ENCODE measurements at regions not wholly inside any gene's neighbourhood (a gene's known extent, or its start where the extent isn't known, plus 50 kb on each side); places are given as distances from the start of the nearest gene placed in this dataset.

DNA sequence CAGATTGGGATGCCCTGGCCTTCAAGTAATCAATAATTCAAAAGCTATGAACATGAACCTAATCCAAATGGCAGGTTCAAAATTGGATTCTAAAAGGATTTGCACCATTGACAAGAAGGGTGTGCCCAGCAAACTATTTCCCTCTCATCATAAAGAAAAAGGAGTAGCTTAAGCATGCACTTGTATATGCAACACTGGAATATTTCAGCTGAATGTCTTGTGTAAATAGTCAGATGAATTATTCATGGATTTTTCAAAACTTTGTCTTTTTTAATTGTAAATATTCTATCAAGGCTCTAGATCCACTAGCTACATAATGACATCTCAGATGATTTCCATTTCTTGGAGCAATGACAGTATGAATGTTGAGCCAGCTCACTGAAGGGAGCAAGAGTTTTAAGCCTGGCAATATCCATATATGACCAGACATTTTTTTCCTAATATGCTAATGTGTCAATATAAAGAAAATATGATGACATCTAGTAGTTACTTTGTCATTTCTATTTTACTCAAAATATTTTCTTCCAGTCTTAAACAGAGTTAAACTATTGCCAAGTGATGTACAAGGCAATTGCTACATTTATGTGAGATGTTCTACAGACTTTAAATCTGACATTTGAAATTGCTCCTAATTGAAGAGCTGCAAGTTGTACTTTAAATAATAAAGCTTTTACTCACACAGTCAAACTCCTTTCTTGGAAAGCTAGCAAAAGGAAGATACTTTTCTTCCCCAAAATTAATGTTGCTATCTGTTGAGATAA is 230.5 kb upstream of the AGTR1 start:
- Histone ChIP-seq H3K79me2 (ENCODE audit: control insufficient read depth, insufficient read depth, low read length) (no peaks in the 10 kb centered on the region), H3K36me3 (ENCODE audit: control insufficient read depth in 2 of 2, extremely low read depth in 1 of 2, insufficient read depth in 2 of 2, low read length in 2 of 2) (no peaks in the 10 kb centered on the region), H3K27me3 (ENCODE audit: control insufficient read depth, extremely low read depth, insufficient read depth, low read length) (no peaks in the 10 kb centered on the region), H4K20me1 (ENCODE audit: control insufficient read depth, extremely low read depth, insufficient read depth, low read length) (no peaks in the 10 kb centered on the region), H3K9ac (ENCODE audit: control insufficient read depth, extremely low read depth, insufficient read depth, low read length) (no peak overlapping the region), H3K9me1 (ENCODE audit: control insufficient read depth, extremely low read depth, insufficient read depth, low read length) (no peaks in the 10 kb centered on the region), H3K4me2 (ENCODE audit: control insufficient read depth, extremely low read depth, insufficient read depth, low read depth, low read length) (no peak overlapping the region), H3K4me1 (ENCODE audit: control insufficient read depth, extremely low read depth, insufficient read depth, low read length) (no peaks in the 10 kb centered on the region), H3K27ac (ENCODE audit: control insufficient read depth, insufficient read depth, low read length) (no peak overlapping the region), H2AFZ (ENCODE audit: control insufficient read depth, low read length) (no peak overlapping the region), H3K9me3 (ENCODE audit: control insufficient read depth, low read depth, low read length) (no peaks in the 10 kb centered on the region), H3K4me3 (ENCODE audit: control insufficient read depth in 2 of 3, extremely low read depth in 1 of 3, insufficient read depth in 2 of 3, low read depth in 1 of 3, low read length in 3 of 3) (no peak overlapping the region)
- DNase-seq (ENCODE audit: low read depth, low spot score) (no peak), FAIRE-seq (no peak)
- TF ChIP-seq, protein P1, sequence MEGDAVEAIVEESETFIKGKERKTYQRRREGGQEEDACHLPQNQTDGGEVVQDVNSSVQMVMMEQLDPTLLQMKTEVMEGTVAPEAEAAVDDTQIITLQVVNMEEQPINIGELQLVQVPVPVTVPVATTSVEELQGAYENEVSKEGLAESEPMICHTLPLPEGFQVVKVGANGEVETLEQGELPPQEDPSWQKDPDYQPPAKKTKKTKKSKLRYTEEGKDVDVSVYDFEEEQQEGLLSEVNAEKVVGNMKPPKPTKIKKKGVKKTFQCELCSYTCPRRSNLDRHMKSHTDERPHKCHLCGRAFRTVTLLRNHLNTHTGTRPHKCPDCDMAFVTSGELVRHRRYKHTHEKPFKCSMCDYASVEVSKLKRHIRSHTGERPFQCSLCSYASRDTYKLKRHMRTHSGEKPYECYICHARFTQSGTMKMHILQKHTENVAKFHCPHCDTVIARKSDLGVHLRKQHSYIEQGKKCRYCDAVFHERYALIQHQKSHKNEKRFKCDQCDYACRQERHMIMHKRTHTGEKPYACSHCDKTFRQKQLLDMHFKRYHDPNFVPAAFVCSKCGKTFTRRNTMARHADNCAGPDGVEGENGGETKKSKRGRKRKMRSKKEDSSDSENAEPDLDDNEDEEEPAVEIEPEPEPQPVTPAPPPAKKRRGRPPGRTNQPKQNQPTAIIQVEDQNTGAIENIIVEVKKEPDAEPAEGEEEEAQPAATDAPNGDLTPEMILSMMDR (optimal IDR thresholded peaks at IDR 0.05 in 1 of 3, IDR thresholded peaks at IDR 0.05 in 1 of 3, conservative IDR thresholded peaks at IDR 0.05 in 1 of 3; ENCODE audit: extremely low read depth in 1 of 3, insufficient read depth in 2 of 3, low read length in 3 of 3) = no peak
- TF ChIP-seq EZH2 (IDR thresholded peaks at IDR 0.05; ENCODE audit: low read length) = no peak
- dilution Hi-C loops (cut with MboI; ENCODE audit: extremely low pct_ligation_motif_present, low sequenced_read_pairs) = no loop called here

DNA sequence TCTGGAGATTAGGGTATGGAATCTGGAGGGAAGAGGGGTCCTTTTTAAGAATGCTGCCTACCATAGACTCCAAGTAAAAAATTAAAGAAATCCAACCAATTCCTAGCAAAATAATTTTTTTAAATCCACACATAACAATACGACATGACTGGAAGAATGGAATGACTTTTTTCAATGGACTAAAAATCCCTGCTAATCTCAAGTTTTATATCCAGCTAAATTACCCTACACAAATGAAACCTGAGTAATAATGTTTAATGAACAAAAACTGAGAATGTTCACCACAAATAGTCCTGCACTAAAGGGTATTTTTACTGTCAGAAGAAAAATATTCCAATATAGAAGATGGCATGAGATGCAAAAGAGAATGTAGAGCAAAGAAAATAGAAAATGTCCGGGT is 220.3 kb upstream of the AGTR1 start:
- DNase-seq (ENCODE audit: low read depth, low spot score) (no peak), FAIRE-seq (no peak)
- Histone ChIP-seq H3K27me3 (ENCODE audit: control insufficient read depth, extremely low read depth, insufficient read depth, low read length) (no peaks in the 10 kb centered on the region), H3K79me2 (ENCODE audit: control insufficient read depth, insufficient read depth, low read length) (no peaks in the 10 kb centered on the region), H3K4me1 (ENCODE audit: control insufficient read depth, extremely low read depth, insufficient read depth, low read length) (no peaks in the 10 kb centered on the region), H3K4me2 (ENCODE audit: control insufficient read depth, extremely low read depth, insufficient read depth, low read depth, low read length) (no peak overlapping the region), H3K36me3 (ENCODE audit: control insufficient read depth in 2 of 2, extremely low read depth in 1 of 2, insufficient read depth in 2 of 2, low read length in 2 of 2) (no peaks in the 10 kb centered on the region), H3K9ac (ENCODE audit: control insufficient read depth, extremely low read depth, insufficient read depth, low read length) (no peak overlapping the region), H2AFZ (ENCODE audit: control insufficient read depth, low read length) (no peak overlapping the region), H3K9me3 (ENCODE audit: control insufficient read depth, low read depth, low read length) (no peaks in the 10 kb centered on the region), H4K20me1 (ENCODE audit: control insufficient read depth, extremely low read depth, insufficient read depth, low read length) (no peaks in the 10 kb centered on the region), H3K9me1 (ENCODE audit: control insufficient read depth, extremely low read depth, insufficient read depth, low read length) (no peaks in the 10 kb centered on the region), H3K4me3 (ENCODE audit: control insufficient read depth in 2 of 3, extremely low read depth in 1 of 3, insufficient read depth in 2 of 3, low read depth in 1 of 3, low read length in 3 of 3) (no peak overlapping the region), H3K27ac (ENCODE audit: control insufficient read depth, insufficient read depth, low read length) (no peak overlapping the region)
- dilution Hi-C loops (cut with MboI; ENCODE audit: extremely low pct_ligation_motif_present, low sequenced_read_pairs) = no loop called here
- TF ChIP-seq EZH2 (IDR thresholded peaks at IDR 0.05; ENCODE audit: low read length) = no peak
- TF ChIP-seq, protein P1 (optimal IDR thresholded peaks at IDR 0.05 in 1 of 3, IDR thresholded peaks at IDR 0.05 in 1 of 3, conservative IDR thresholded peaks at IDR 0.05 in 1 of 3; ENCODE audit: extremely low read depth in 1 of 3, insufficient read depth in 2 of 3, low read length in 3 of 3) = no peak

All from keratinocyte (primary cell).